IMR-90 (cell line): ENCODE measurements at regions not wholly inside any gene's neighbourhood (a gene's known extent, or its start where the extent isn't known, plus 50 kb on each side); places are given as distances from the start of the nearest gene placed in this dataset.

Experiments
- ATAC-seq: fragments of 200-7000 bp; cut with Tn5 transposase; 2 replicates; pipeline ENCODE4 v1.9.1; 2020; ENCODE audit warnings: low read depth, mild to moderate bottlenecking, moderate library complexity
- BruUV-seq: library from RNA; stranded (reverse); fragments of 400-500 nt; replicated peaks from 2 replicates; lab custom pipeline; 2021; lab: Mats Ljungman, UMichigan
- CTCF ChIA-PET: fragments of 300-600 bp; formaldehyde crosslinking; extraction: SDS; loops from one replicate; lab custom pipeline; 2021; ENCODE audit warnings: antibody characterized with exemption; lab: Yijun Ruan, JAX
- POLR2A ChIA-PET: fragments of 300-600 bp; sonication (Branson Sonifier 250); formaldehyde crosslinking; loops from one replicate; lab custom pipeline; 2022; ENCODE audit warnings: antibody characterized with exemption; ENCODE audit not compliant: unreplicated experiment; lab: Charles Lee
- DNase-seq: peaks from one replicate; pipeline ENCODE4 v3.0.0; 2013
- H2AFZ ChIP-seq: replicated peaks from 2 replicates; pipeline ENCODE3; 2013; ENCODE audit warnings: low read length, mild to moderate bottlenecking; ENCODE audit not compliant: poor library complexity
- H2AK5ac ChIP-seq: 2 replicates; pipeline ENCODE4 v1.6.1; 2013; ENCODE audit warnings: low read depth, low read length, inconsistent platforms
- H2AK9ac ChIP-seq: replicated peaks from 2 replicates; pipeline ENCODE3; 2013; ENCODE audit warnings: mild to moderate bottlenecking, low read depth, low read length, moderate library complexity; ENCODE audit not compliant: poor library complexity
- H2BK120ac ChIP-seq: 2 replicates; pipeline ENCODE4 v1.6.1; 2013; ENCODE audit warnings: low read depth, low read length, inconsistent platforms
- H2BK15ac ChIP-seq: 3 replicates; pipeline ENCODE4 v1.6.1; 2013; ENCODE audit warnings: low read depth, low read length, inconsistent platforms
- H2BK20ac ChIP-seq: 2 replicates; pipeline ENCODE4 v1.6.1; 2013; ENCODE audit warnings: low read depth, mild to moderate bottlenecking, inconsistent platforms, low read length, moderate library complexity
- H2BK5ac ChIP-seq: 2 replicates; pipeline ENCODE4 v1.6.1; 2013; ENCODE audit warnings: mild to moderate bottlenecking, low read depth, low read length, inconsistent platforms; ENCODE audit not compliant: poor library complexity, severe bottlenecking
- H3K14ac ChIP-seq: replicated peaks from 2 replicates; pipeline ENCODE4 v1.6.1; 2013; ENCODE audit warnings: low read depth, low read length, inconsistent platforms
- H3K18ac ChIP-seq: 2 replicates; pipeline ENCODE4 v1.6.1; 2013; ENCODE audit warnings: low read depth, low read length, control low read depth
- H3K23ac ChIP-seq: 2 replicates; pipeline ENCODE4 v1.6.1; 2013; ENCODE audit warnings: low read depth, low read length, inconsistent platforms
- H3K27ac ChIP-seq: 2 replicates; pipeline ENCODE4 v1.5.1; 2013; ENCODE audit warnings: mild to moderate bottlenecking, control low read depth, low read length; ENCODE audit not compliant: insufficient read depth
- H3K27me3 ChIP-seq: 2 replicates; pipeline ENCODE4 v1.6.1; 2013; ENCODE audit warnings: low read length; ENCODE audit not compliant: control insufficient read depth, insufficient read depth
- H3K36me3 ChIP-seq: 2 replicates; pipeline ENCODE4 v1.6.1; 2013; ENCODE audit warnings: low read length, mixed read lengths; ENCODE audit not compliant: control insufficient read depth, insufficient read depth
- H3K4ac ChIP-seq: 2 replicates; pipeline ENCODE4 v1.6.1; 2013; ENCODE audit warnings: low read depth, low read length, inconsistent platforms
- H3K4me1 ChIP-seq: 2 replicates; pipeline ENCODE4 v1.6.1; 2013; ENCODE audit warnings: low read length, mixed read lengths; ENCODE audit not compliant: control insufficient read depth, insufficient read depth
- H3K4me2 ChIP-seq: 2 replicates; pipeline ENCODE4 v1.6.1; 2013; ENCODE audit warnings: low read depth, mild to moderate bottlenecking, control low read depth, low read length, moderate library complexity
- H3K4me3 ChIP-seq: 2 replicates; pipeline ENCODE4 v1.5.1; 2013; ENCODE audit warnings: low read depth, mild to moderate bottlenecking, control low read depth, low read length, moderate library complexity; ENCODE audit not compliant: insufficient read depth
- H3K56ac ChIP-seq: 2 replicates; pipeline ENCODE4 v1.6.1; 2013; ENCODE audit warnings: low read length, inconsistent platforms; ENCODE audit not compliant: insufficient read depth; ENCODE audit errors: extremely low read depth
- H3K79me1 ChIP-seq, 2 experiments: 2 replicates each; pipeline ENCODE4 v1.6.1; 2013; ENCODE audit warnings: low read length in 2 of 2, inconsistent platforms in 1 of 2, low read depth in 1 of 2
- H3K9ac ChIP-seq: 2 replicates; pipeline ENCODE4 v1.6.1; 2013; ENCODE audit warnings: low read depth, low read length, control low read depth
- H3K9me1 ChIP-seq: 2 replicates; pipeline ENCODE4 v1.6.1; 2013; ENCODE audit warnings: low read length, inconsistent platforms; ENCODE audit not compliant: insufficient read depth
- H3K9me3 ChIP-seq: 2 replicates; pipeline ENCODE4 v1.6.1; 2013; ENCODE audit warnings: low read length; ENCODE audit not compliant: control insufficient read depth, insufficient read depth
- H4K20me1 ChIP-seq: 2 replicates; pipeline ENCODE4 v1.6.1; 2013; ENCODE audit warnings: low read length, inconsistent platforms; ENCODE audit not compliant: insufficient read depth
- H4K5ac ChIP-seq: 2 replicates; pipeline ENCODE4 v1.6.1; 2013; ENCODE audit warnings: mild to moderate bottlenecking, low read depth, low read length, control low read depth
- H4K8ac ChIP-seq, 2 experiments: 2 replicates each; pipeline ENCODE4 v1.6.1; 2013; ENCODE audit warnings: low read depth in 2 of 2, low read length in 2 of 2, control low read depth in 1 of 2, inconsistent platforms in 1 of 2
- H4K91ac ChIP-seq: 2 replicates; pipeline ENCODE4 v1.6.1; 2013; ENCODE audit warnings: low read depth, low read length, inconsistent platforms; ENCODE audit not compliant: insufficient read depth
- BHLHE40 ChIP-seq: fragments of 150-350 bp; IDR thresholded peaks from 2 replicates; pipeline ENCODE4 v1.6.1; 2016; ENCODE audit warnings: mild to moderate bottlenecking, low read depth, low read length
- CEBPB ChIP-seq: IDR thresholded peaks from 2 replicates; pipeline ENCODE4 v1.6.1; 2012; ENCODE audit warnings: low read depth, low read length, improper control_type of control experiment
- CHD1 ChIP-seq: IDR thresholded peaks from 2 replicates; pipeline ENCODE4 v1.6.1; 2012; ENCODE audit warnings: low read depth, low read length, improper control_type of control experiment
- FOS ChIP-seq: fragments of 150-350 bp; IDR thresholded peaks from 2 replicates; pipeline ENCODE4 v1.6.1; 2016; ENCODE audit warnings: low read depth, low read length
- MAFK ChIP-seq: IDR thresholded peaks from 2 replicates; pipeline ENCODE4 v1.6.1; 2012; ENCODE audit warnings: low read depth, low read length, improper control_type of control experiment
- MAZ ChIP-seq: IDR thresholded peaks from 2 replicates; pipeline ENCODE4 v1.6.1; 2012; ENCODE audit warnings: low read depth, mild to moderate bottlenecking, low read length, improper control_type of control experiment, moderate library complexity, borderline replicate concordance
- MXI1 ChIP-seq: IDR thresholded peaks from 2 replicates; pipeline ENCODE4 v1.6.1; 2012; ENCODE audit warnings: low read depth, mild to moderate bottlenecking, low read length, moderate library complexity, borderline replicate concordance
- NFE2L2 ChIP-seq: fragments of 150-350 bp; IDR thresholded peaks from 2 replicates; pipeline ENCODE4 v1.6.1; 2016; ENCODE audit warnings: low read depth, mild to moderate bottlenecking, low read length
- POLR2A ChIP-seq: IDR thresholded peaks from 2 replicates; pipeline ENCODE4 v1.6.1; 2012; ENCODE audit warnings: mild to moderate bottlenecking, low read depth, low read length
- RAD21 ChIP-seq: IDR thresholded peaks from 2 replicates; pipeline ENCODE4 v1.6.1; 2012; ENCODE audit warnings: low read length, improper control_type of control experiment
- RCOR1 ChIP-seq: IDR thresholded peaks from 2 replicates; pipeline ENCODE4 v1.6.1; 2012; ENCODE audit warnings: mild to moderate bottlenecking, low read length, improper control_type of control experiment; ENCODE audit not compliant: insufficient replicate concordance
- RFX5 ChIP-seq: IDR thresholded peaks from 2 replicates; pipeline ENCODE4 v1.8.0; 2012; ENCODE audit warnings: low read depth, mild to moderate bottlenecking, low read length, moderate library complexity
- SMC3 ChIP-seq: fragments of 150-350 bp; IDR thresholded peaks from 2 replicates; pipeline ENCODE4 v1.6.1; 2016; ENCODE audit warnings: low read depth, mild to moderate bottlenecking, antibody characterized with exemption, low read length, moderate library complexity
- WGBS, 2 experiments: methylation state at CpG; one replicate each; pipeline versions ENCODE4 v1.1.5 to v1.1.7; 2013; ENCODE audit warnings: missing lambda C conversion rate in 2 of 2; ENCODE audit not compliant: insufficient read length in 1 of 2; ENCODE audit errors: extremely low coverage in 2 of 2; 5-methylcytosine and 5-hydroxymethylcytosine counted together
- dilution Hi-C: fragments of 300-500 bp; cut with HindIII; formaldehyde crosslinking; loops from one replicate; pipeline ENCODE4 v1.14.3; 2018; ENCODE audit warnings: low sequenced_read_pairs; ENCODE audit not compliant: unreplicated experiment
- in situ Hi-C: fragments of 300-500 bp; cut with MboI; formaldehyde crosslinking; loops from 3 replicates; pipeline ENCODE4 v1.14.3; 2019; ENCODE audit warnings: low sequenced_read_pairs, inconsistent platforms, mixed read lengths
- intact Hi-C: fragments of 100-400 bp; cut with micrococcal nuclease; formaldehyde crosslinking; loops from 2 replicates; pipeline ENCODE4 v1.10.0; 2022
- TF ChIP-seq, protein P1 (sequence below): fragments of 150-350 bp; IDR thresholded peaks from 2 replicates; pipeline ENCODE4 v1.6.1; 2017; ENCODE audit warnings: mild to moderate bottlenecking, antibody characterized with exemption, low read length, low read depth
- TF ChIP-seq, protein P2 (sequence below): fragments of 150-350 bp; IDR thresholded peaks from 2 replicates; pipeline ENCODE4 v1.6.1; 2016; ENCODE audit warnings: low read depth, mild to moderate bottlenecking, low read length, moderate library complexity, borderline replicate concordance
- TF ChIP-seq, protein P3 (sequence below): conservative IDR thresholded peaks from 2 replicates; pipeline ENCODE4 v1.5.1; 2012; ENCODE audit warnings: mild to moderate bottlenecking, low read depth, low read length, improper control_type of control experiment

DNA sequence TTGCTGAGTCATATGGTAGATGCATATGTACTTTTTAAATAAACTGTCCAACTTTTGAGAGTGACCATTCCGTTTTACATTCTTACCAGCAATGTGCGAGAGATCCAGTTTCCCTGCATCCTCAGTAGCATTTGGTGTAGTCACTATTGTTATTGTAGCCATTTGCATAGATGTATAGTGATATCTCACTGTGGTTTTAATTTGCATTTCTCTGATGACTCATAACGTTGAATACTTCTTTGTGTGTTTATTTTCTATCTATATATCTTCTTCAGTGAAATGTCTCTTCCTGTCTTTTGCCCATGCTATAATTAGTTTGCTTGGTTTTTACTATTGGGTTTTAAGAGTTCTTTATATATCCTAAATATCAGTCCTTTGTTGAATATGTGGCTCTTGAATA, 255.7 kb upstream of the GRM7 start:
- H2BK15ac ChIP-seq = no peak overlapping the region
- no peak overlapping the region for H3K27ac ChIP-seq
- H3K27me3 ChIP-seq = no peaks in the 10 kb centered on the region
- ChIA-PET CTCF (no interaction called here), POLR2A (no interaction called here)
- no peaks in the 10 kb centered on the region for H3K36me3 ChIP-seq
- H3K79me1 ChIP-seq = no peaks in the 10 kb centered on the region
- no peak overlapping the region for H3K14ac ChIP-seq
- no peak overlapping the region for H3K9ac ChIP-seq
- no peaks in the 10 kb centered on the region for H4K20me1 ChIP-seq
- ATAC-seq = no peak
- no peak overlapping the region for H3K23ac ChIP-seq
- H2BK120ac ChIP-seq = no peak overlapping the region
- no peak overlapping the region for H2AK9ac ChIP-seq
- H3K4me3 ChIP-seq = no peak overlapping the region
- no peak overlapping the region for H3K4ac ChIP-seq
- H3K4me2 ChIP-seq = no peak overlapping the region
- H2BK20ac ChIP-seq = no peak overlapping the region
- no peaks in the 10 kb centered on the region for H3K4me1 ChIP-seq
- no peak overlapping the region for H4K91ac ChIP-seq
- H3K9me1 ChIP-seq = no peaks in the 10 kb centered on the region
- intact Hi-C loops = no loop called here
- no peaks in the 10 kb centered on the region for H3K9me3 ChIP-seq
- WGBS, 2 experiments = no CpG with 5 or more reads among the region's 3 CpGs
- no peak overlapping the region for H2BK5ac ChIP-seq
- in situ Hi-C loops = no loop called here
- DNase-seq = peak; percentile 3
- BruUV-seq = no TSS peak
- TF ChIP-seq RCOR1 (no peak), FOS (no peak), POLR2A (no peak), RAD21 (no peak), SMC3 (no peak), MAFK (no peak), CHD1 (no peak), MXI1 (no peak), NFE2L2 (no peak), BHLHE40 (no peak), RFX5 (no peak), CEBPB (no peak), MAZ (no peak)
- TF ChIP-seq, protein P1, sequence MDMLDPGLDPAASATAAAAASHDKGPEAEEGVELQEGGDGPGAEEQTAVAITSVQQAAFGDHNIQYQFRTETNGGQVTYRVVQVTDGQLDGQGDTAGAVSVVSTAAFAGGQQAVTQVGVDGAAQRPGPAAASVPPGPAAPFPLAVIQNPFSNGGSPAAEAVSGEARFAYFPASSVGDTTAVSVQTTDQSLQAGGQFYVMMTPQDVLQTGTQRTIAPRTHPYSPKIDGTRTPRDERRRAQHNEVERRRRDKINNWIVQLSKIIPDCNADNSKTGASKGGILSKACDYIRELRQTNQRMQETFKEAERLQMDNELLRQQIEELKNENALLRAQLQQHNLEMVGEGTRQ = no peak
- TF ChIP-seq, protein P2, sequence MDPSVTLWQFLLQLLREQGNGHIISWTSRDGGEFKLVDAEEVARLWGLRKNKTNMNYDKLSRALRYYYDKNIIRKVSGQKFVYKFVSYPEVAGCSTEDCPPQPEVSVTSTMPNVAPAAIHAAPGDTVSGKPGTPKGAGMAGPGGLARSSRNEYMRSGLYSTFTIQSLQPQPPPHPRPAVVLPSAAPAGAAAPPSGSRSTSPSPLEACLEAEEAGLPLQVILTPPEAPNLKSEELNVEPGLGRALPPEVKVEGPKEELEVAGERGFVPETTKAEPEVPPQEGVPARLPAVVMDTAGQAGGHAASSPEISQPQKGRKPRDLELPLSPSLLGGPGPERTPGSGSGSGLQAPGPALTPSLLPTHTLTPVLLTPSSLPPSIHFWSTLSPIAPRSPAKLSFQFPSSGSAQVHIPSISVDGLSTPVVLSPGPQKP = no peak
- TF ChIP-seq, protein P3, sequence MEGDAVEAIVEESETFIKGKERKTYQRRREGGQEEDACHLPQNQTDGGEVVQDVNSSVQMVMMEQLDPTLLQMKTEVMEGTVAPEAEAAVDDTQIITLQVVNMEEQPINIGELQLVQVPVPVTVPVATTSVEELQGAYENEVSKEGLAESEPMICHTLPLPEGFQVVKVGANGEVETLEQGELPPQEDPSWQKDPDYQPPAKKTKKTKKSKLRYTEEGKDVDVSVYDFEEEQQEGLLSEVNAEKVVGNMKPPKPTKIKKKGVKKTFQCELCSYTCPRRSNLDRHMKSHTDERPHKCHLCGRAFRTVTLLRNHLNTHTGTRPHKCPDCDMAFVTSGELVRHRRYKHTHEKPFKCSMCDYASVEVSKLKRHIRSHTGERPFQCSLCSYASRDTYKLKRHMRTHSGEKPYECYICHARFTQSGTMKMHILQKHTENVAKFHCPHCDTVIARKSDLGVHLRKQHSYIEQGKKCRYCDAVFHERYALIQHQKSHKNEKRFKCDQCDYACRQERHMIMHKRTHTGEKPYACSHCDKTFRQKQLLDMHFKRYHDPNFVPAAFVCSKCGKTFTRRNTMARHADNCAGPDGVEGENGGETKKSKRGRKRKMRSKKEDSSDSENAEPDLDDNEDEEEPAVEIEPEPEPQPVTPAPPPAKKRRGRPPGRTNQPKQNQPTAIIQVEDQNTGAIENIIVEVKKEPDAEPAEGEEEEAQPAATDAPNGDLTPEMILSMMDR = no peak
- no peak overlapping the region for H4K8ac ChIP-seq
- H3K18ac ChIP-seq = no peak overlapping the region
- dilution Hi-C loops = no loop called here
- no peak overlapping the region for H3K56ac ChIP-seq
- no peak overlapping the region for H2AFZ ChIP-seq
- H4K5ac ChIP-seq = no peak overlapping the region
- H2AK5ac ChIP-seq = no peak overlapping the region
